Epidermal melanocyte (primary cell): ENCODE measurements at regions not wholly inside any gene's neighbourhood (a gene's known extent, or its start where the extent isn't known, plus 50 kb on each side); places are given as distances from the start of the nearest gene placed in this dataset.
"Not testable (repeated sequence)": the region's sequence is repeated elsewhere in the genome, so short reads cannot be mapped to it uniquely, and the experiment has no call there.

Experiments used
- DNase-seq: peaks from one replicate; pipeline ENCODE4 v3.0.0; 2011; ENCODE audit warnings: low spot score; ENCODE audit not compliant: insufficient read length

DNA sequence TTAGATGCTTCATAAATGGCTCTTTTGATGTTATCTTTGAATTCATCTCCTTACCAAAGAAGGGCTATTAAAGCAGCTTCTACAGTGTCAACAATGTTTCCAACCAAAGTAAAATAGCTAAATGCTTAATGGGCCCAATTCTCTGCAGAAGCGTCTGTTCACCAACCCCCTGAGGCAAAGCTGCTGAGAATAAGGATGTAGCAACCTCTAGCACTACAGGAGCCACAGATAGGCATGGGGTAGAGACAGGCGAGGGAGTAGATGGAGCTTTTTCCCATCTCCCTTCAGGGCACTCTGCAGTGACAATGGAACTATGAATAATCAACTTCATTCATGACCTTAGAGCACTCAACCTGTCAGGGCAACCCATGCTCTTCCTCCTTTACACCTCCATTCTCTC lies 134.1 kb downstream of the FZD1 start:
- DNase-seq, result no peak

DNA sequence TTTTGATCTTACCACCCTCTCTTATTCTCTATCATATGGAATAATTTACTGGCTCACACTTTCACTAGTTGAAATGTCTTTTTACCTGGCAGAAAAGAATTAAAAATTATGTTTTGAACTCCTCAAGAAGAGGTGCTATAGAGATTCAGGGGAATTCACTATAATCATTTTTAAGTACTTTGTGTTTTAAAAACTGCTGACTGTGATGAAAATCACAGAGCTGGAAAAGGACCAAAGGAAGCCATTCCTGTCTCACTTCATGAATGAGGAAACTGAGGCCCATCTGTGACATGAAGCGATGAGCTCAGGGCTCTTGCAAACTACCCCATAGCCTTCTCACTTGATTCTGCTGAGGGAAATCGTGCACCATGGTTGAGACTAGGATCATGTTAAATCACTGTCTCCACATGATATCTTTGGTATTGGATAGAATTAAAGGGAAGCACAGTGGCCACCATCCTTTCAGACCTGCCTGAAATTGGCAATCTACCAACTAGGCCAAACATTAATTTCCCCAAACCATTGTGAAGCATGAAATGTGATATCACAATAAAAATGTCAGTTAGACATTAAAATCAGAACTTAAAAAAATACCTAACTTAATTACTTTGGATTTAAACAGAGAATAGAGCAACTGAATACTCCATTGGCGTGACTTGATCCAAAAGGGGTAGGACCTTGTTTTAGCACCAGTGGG lies 141.0 kb downstream of the FZD1 start:
- DNase-seq, result no peak

DNA sequence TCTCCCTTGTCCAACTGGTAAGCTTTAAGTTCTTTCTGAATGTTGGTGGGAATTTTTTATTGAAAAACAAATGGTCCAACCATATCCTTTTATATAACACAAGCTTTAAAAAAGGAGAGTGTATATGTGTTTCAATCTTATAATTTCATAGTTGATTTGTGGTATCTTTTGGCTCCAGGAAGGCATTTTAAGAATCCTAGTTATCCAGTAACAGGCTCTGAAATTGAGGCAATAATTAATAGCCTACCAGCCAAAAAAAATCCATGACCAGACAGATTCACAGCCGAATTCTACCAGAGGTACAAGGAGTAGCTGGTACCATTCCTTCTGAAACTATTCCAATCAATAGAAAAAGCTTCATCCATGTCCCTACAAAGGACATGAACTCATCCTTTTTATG lies 141.6 kb downstream of the FZD1 start:
- not testable (repeated sequence) for DNase-seq

DNA sequence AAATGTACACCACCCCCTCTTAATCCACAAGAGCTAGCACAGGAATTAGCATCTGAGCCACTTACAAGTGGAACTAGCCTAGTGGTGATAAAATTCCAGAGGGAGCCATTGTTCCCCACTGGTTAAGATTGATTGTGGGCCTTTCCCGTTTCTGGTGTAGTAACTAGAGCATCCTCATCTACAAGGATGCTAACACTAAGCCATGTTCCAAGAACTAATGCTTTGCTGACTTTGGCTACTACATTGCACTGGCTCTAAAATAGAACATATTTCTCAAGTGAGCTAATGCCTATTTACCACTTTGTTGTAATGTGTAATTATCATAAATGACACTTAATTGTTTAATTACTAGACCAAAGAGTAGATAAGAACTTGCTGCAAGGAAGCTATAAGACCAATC lies 143.7 kb downstream of the FZD1 start:
- no peak for DNase-seq

DNA sequence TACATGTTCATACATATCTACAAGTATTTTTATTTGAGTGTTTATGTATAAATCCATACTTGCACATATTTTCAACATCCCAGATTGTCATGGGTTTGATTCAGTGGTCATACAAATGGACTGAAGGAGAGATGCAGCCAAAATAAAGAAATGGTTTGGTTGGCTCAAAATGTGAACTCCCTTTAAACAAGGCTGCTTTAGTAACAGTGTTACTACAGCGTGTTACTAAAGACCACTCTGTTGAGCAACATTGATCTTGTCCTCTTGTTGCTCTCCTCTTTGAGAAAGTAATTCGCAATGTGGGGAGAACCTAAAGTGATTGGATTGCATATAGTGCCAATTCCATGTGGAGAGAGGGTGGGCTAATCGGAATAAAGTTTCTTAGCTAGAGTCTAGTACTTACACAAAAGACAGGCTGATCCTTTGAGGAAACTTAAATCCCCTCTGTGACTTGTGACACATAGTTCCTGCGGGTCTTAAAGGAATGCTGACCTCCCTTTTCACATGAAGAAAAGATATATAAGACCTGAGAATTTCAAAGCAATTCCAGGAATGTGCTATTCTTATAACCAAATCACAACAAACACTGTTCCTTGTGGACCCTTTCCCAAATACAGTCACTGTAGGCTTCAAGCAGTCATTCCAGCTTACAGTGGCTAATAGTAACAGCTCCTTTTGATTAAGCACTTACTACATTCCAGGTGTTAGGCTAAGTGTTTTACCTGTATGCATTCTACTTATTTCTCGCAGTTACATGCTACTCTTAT lies 144.3 kb downstream of the FZD1 start:
- no peak for DNase-seq

DNA sequence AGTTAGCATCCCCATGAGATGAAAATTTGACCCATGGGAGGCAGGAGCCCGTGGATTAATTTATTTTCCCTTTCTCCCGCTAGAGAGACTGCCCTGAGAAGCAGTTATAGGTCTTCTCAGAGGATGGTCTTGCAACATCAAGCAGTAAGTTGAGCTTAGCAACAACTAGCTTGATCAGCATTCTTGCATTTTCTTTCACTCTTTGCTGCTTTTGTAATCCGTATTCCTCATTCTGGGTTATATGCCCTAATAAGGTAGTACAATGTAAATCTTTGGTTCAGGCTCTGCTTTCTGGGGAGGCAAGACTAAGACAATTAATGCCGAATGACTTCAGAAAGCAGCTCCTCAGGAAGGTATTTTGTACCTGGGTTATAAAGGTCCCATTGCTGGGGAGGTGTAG lies 146.8 kb downstream of the FZD1 start:
- DNase-seq, result no peak

DNA sequence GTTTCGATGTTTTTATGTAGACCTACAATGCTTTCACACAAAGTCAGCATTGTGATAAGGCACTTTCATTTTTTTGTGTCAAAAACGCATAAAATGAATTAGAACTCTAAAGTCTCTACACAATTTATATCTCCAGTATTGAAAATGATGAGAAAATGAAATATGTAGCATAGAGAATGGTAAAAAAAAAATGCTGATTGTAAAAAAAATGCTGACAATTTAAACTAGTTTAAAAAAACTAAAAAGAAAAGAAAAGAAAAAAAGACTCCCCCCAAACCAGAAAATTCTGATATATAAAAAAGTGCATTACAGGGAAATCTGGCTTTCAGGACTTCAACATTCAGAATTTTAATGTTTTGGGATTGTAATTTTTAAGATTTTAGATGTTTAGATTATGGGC lies 148.1 kb downstream of the FZD1 start:
- no peak for DNase-seq

DNA sequence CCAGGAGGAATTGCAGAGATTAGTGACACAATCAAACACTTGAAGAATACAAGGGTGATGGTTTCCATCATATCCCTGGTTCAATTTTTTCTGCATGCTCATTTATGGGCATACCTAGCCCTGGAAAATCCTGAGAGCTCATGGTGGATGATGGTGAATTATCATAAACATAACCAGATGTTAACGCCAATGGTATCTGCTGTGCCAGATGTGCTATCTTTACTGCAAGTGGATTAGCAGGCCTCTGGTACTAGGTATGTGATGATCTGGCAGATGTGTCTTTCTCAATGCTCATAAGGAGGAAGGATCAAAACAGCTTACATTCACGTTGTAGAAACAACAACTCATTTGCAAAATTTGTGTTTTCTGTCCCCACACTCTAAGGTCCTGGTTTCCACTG lies 150.5 kb downstream of the FZD1 start:
- DNase-seq, result no peak

DNA sequence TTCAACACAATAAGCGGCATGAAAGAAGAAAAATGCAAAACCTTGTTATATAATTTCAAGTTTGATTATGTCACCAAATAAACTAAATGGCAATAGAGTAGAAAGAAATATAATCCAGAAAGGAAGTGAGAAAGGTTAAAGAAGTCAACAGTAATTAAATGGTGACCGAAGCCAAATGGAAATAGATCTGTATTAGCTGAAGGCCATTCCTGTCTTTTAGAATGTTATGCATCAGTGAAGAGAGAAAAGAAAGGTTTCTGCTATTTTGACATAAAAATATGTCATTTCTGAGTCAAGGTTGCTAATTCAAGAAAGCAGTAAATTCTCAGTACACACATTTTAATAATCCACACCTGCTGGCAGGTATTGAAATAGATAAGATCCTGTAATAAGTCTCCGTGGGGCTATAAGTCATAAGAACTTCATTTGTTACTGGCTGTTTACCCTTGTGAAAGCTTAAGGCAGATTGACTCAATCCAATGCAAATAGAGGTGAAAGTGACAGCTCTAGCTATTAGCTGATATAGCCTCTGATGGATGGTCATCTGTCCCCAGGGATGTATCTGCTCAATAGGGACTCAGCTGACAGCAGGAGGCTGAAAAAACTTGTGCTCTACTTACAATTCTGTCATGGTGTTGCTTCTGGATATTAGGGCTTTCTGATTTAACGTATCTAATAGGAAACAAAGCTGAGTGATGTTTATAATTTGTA lies 152.1 kb downstream of the FZD1 start:
- DNase-seq, result no peak

DNA sequence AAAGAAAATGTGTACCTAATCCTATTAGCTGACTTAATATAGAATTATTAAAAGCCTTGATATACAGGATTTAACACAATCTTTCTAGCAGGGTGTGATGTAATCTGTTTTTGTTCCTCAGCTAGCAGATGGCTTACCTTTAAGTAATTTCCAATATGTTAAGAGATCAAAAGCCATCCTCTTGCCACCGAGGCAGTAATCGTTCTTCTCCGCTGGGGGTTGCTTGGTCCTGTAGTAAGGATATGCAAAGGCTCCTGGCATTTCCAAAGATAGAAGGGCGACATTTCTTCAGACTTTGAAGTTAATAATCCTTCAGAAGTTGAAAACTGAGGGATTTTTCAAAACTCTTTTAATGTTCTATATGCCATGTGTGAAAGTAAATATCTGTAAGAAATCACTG lies 156.4 kb downstream of the FZD1 start:
- DNase-seq, result no peak

DNA sequence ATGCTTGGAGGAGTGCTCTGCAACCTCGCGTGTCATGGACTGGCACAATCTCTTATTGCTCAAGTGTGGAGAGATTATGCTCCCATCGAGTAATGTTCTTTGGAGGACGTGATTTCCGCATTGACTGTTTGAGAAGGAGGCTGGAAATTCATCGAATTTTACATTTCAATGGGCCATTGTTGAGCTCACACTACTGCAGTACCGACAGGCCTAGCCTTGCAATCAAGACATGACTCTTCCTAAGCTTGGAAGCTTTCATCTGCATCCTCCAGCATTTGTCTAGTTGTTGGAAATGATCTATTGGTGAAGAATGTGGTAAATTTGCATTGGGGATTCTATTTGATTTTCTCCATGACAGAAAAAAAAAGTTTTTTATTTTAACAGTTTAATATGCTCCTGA lies 156.8 kb downstream of the FZD1 start:
- DNase-seq, result no peak

DNA sequence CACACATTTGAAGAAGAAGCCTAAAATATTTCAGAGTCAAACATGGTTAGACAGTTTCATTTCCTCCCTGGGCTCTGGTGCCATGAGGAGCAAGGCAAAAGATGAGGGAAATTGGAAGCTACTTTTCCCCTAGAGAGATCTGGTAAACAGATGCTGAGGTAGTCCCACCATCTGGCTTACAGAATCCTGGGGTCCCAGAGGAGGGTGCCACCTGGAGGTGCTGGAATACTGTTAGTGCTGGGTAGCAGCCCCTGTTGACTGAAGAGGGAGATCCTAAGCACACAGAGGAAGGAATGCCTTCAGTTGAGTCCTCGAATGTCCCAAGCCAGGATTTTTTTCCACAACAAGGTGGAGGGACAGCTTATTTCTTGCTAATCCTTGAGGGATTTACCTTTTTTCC lies 160.1 kb downstream of the FZD1 start:
- no peak for DNase-seq

DNA sequence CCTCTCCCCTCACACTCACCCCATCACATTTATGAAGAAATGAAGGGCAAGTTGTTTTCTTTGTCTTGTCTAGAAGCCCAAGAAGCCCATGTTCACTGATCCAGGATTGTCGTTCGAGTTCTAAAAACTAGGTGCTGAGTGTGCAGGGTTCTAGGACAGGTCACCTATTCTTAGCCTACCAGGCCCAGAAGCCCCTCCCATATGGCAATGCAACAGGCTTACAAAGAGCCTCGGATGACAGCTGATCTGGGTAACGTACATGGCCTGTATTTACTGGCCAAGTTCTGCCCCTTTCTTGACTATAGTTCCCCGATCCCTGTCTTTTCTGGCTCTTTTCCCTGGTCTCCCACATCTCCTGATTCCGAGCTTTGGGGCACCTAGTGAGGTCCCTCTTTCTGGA lies 160.9 kb downstream of the FZD1 start:
- DNase-seq, result no peak

DNA sequence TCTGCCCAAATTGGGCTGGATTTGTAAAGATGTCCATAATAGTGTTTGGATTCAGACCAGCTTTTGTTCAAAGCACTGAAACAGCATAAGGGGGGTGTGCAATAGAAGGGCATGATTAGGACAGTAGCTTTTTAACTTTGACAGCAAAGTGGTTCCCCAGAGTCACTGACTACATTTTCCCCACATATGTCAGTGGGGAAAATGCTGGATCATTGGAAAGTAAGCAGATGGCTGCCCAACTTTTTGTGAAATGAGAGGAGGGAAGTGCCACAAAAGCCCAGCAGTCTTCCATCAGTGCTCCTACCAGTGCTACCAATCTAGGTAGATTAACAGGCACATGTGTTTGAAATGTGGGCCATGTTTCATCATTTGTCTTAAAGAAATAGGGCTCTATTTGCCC lies 162.8 kb downstream of the FZD1 start:
- DNase-seq, result no peak

DNA sequence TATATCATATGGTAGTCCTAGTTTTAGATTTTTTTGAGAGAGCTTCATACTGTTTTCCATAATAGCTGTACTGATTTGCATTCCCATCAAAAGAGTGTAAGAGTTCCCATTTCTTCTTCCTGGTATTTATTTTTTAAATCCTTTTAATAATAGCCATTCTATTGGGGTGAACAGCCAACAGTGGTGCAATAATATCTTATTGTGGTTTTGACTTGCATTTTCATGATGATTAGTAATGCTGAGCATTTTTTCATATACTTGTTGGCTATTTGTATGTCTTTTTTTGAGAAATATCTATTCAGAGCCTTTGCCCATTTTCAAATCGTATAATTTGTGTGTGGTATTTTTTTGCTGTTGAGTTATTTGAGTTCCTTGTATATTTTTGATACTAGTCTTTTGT lies 167.4 kb downstream of the FZD1 start:
- no peak for DNase-seq

DNA sequence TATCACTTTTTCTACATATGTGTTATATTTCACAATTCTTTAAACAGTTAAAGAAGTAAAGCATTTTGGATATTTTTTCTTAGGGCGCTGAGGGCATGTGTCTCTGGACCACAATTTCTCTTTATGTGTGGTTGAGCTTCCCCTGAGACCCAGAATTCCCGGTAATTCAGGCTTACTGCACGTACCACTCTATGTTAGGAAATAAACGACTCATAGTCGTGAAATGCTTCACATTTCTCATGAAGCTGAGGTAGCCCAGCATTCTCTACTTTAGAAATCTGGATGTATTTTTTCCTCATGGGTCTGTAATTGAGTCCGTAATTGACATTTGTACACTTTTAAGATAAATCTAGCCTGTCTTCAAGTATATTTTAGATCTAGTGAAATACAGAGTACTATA lies 170.6 kb downstream of the FZD1 start:
- DNase-seq, result no peak

DNA sequence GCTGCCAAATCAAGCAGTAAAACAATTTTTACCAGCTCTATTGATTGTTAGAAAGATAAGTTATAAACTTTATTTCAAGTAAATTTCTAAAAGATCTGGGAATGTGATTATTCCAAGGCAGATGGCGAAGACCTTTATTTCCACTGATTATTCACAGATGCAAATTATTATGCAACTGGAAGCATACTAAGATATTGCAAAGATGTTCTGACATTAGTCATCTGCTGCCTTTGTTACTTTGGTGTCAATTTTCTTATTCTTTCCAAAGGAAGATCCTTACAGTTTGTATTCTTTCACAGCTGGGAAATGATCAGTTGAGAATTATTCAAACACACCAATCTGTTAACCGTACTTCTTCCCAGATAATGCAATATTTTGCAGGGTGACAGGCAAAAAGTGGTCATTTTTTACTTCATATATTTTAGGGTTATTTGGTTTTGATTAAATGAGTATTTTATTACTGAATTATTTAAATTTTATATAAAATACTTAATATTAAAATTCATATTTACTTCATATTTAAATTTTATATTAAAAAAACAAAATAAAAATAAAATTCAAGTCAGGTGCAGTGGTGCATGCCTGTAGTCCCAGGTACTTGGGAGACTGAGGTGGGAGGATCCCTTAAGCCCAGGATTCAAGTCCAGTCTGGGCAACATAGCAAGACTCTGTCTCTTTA lies 171.3 kb downstream of the FZD1 start:
- no peak for DNase-seq

DNA sequence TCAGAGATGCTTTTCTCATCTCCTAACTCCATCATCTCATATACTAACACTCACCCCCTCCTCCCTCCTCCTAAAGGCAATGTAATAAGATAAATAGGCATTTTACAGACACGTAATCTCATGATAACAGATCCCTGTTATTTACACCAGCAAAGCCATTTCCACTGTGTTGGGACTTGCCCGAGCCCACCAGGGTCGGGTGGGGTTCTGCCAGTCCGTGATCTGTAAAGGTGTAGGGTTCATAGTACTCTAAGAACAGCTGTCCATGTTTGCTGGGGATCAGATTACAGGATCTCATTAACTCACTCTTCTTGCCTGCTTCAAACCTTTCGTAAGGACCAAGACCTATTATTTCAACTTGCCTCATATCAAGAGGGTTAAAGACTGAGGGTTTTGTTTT lies 172.4 kb downstream of the FZD1 start:
- no peak for DNase-seq

DNA sequence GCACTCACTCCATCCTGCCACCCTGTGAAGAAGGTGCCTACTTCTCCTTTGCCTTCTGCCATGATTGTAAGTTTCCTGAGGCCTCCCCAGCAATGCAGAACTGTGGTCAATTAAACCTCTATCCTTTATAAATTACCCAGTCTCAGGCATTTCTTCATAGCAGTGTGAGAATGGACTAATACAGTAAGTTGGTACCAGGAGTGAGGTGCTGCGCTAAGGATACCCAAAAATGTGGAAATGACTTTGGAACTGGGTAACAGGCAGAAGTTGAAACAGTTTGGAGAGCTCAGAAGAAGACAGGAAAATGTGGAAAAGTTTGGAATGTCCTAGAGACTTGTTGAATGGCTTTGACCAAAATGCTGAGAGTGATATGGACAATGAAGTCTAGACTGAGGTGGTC lies 176.0 kb downstream of the FZD1 start:
- not testable (repeated sequence) for DNase-seq

DNA sequence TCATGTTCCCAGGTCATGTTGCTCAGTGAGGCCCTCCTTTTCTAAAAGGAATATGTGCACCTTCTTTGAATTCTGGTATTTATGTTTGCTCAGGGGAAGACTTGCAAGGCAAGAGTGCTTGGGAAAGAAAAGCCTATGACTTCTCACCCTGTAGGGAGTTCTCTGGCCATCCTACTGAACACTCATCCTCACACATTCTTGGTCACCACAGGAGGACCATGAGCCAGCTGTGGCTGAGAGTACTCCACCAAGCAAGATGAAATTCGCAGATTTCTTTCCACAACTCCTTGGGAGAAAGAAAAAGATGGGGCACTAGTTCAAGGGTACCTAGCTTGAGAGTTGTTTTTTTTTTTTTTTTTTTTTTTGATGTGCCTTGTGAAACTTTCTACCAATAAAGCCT lies 179.6 kb downstream of the FZD1 start:
- no peak for DNase-seq

DNA sequence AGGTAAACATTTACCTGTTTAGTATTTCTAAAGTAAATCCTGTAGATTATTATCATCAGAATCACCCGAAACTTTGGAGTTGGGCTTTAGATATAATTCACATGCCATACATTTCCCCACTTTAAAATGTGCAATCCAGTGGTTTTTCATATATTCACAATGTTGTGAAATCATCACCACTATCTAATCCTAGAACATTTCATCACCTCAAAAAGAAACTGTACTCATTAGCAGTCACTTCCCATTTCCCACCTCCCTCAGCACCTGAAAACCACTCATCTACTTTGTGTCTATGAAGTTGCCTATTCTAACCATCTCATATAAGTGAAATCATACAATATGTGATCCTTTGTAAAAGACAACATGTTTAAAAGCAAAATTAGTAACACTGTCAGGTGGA lies 182.6 kb downstream of the FZD1 start:
- DNase-seq, result no peak

DNA sequence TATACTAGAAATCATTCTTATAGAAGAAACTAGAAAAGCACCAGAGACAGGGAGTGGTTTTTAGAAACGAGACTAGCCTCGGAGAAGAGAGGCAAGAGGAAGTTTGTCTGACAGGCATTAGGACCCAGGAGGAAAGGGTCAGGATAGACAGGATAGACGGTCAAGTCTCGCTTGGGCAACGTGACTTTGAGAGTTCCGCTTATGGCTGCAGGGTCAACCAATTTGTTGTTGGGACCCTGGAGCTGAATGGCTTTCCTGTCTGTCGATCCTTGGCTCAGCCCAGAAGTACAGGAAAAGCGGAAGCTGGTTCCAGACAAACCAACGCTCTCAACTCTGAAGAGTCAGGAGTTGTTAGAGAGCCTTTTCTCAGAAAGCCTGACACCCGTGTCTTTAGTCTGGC lies 191.2 kb downstream of the FZD1 start:
- no peak for DNase-seq
